H1 (cell line): ENCODE measurements at regions not wholly inside any gene's neighbourhood (a gene's known extent, or its start where the extent isn't known, plus 50 kb on each side); places are given as distances from the start of the nearest gene placed in this dataset.

ENCODE experiments used
- CTCF ChIA-PET: fragments of 300-600 bp; sonication (Branson Sonifier 250); formaldehyde crosslinking; loops from one replicate; lab custom pipeline; 2021; ENCODE audit not compliant: partially characterized antibody; lab: Charles Lee
- POLR2A ChIA-PET: fragments of 300-600 bp; sonication (Branson Sonifier 250); formaldehyde crosslinking; loops from one replicate; lab custom pipeline; 2021; ENCODE audit warnings: inconsistent platforms; ENCODE audit not compliant: partially characterized antibody; lab: Charles Lee
- DNase-seq, 2 experiments: peaks; one replicate each; pipeline versions ENCODE4 v3.0.0 to v3.0.0-alpha.2; 2010 to 2022; ENCODE audit warnings: low spot score in 2 of 2, low read depth in 1 of 2, mixed read lengths in 1 of 2
- FAIRE-seq: peaks from 2 replicates; lab custom pipeline; 2011; peaks lifted over from hg19 to GRCh38; lab: Jason Lieb, UNC
- H2AFZ ChIP-seq: 2 replicates; pipeline ENCODE4 v1.8.1; 2012; ENCODE audit warnings: low read length, inconsistent platforms
- H2AK5ac ChIP-seq: 2 replicates; pipeline ENCODE4 v1.6.1; 2013; ENCODE audit warnings: low read depth, low read length
- H2BK120ac ChIP-seq: replicated peaks from 2 replicates; pipeline ENCODE3; 2013; ENCODE audit warnings: low read depth, low read length, inconsistent platforms
- H2BK12ac ChIP-seq: 2 replicates; pipeline ENCODE4 v1.6.1; 2013; ENCODE audit warnings: low read depth, low read length
- H2BK15ac ChIP-seq: 2 replicates; pipeline ENCODE4 v1.6.1; 2013; ENCODE audit warnings: low read length
- H2BK20ac ChIP-seq: 2 replicates; pipeline ENCODE4 v1.6.1; 2013; ENCODE audit warnings: low read length
- H2BK5ac ChIP-seq: 2 replicates; pipeline ENCODE4 v1.6.1; 2013; ENCODE audit warnings: low read depth, low read length
- H3K14ac ChIP-seq: 2 replicates; pipeline ENCODE4 v1.6.1; 2013; ENCODE audit warnings: inconsistent platforms; ENCODE audit not compliant: insufficient read length
- H3K18ac ChIP-seq: 2 replicates; pipeline ENCODE4 v1.6.1; 2013; ENCODE audit warnings: low read length; ENCODE audit errors: extremely low read depth
- H3K23ac ChIP-seq: 2 replicates; pipeline ENCODE4 v1.6.1; 2013; ENCODE audit warnings: inconsistent platforms; ENCODE audit not compliant: insufficient read length
- H3K23me2 ChIP-seq: 2 replicates; pipeline ENCODE4 v1.6.1; 2013; ENCODE audit warnings: low read depth, low read length
- H3K27ac ChIP-seq: 2 replicates; pipeline ENCODE4 v1.6.1; 2011; ENCODE audit warnings: low read depth, low read length, inconsistent platforms
- H3K27me3 ChIP-seq, 4 experiments: replicated peaks in 1 of 4; 1 replicate in 1 of 4; 2 replicates in 3 of 4; pipeline versions ENCODE4 v1.6.1 to v1.8.1; 2011 to 2013; ENCODE audit warnings: low read length in 3 of 4, mild to moderate bottlenecking in 3 of 4, inconsistent platforms in 2 of 4, mixed read lengths in 2 of 4, moderate library complexity in 1 of 4; ENCODE audit not compliant: control insufficient read depth in 3 of 4, insufficient read depth in 3 of 4; ENCODE audit errors: extremely low read depth in 1 of 4
- H3K36me3 ChIP-seq, 4 experiments: 2 replicates each; pipeline versions ENCODE4 v1.6.1 to v1.8.1; 2011 to 2013; ENCODE audit warnings: mild to moderate bottlenecking in 4 of 4, low read length in 3 of 4, moderate library complexity in 2 of 4, control low read depth in 1 of 4, inconsistent platforms in 1 of 4; ENCODE audit not compliant: insufficient read depth in 4 of 4, control insufficient read depth in 2 of 4
- H3K4ac ChIP-seq: replicated peaks from 2 replicates; pipeline ENCODE3; 2013; ENCODE audit warnings: low read length, low read depth, mixed read lengths, inconsistent platforms; ENCODE audit not compliant: insufficient read length
- H3K4me1 ChIP-seq, 4 experiments: replicated peaks in 1 of 4; 1 replicate in 1 of 4; 2 replicates in 3 of 4; pipeline versions ENCODE4 v1.6.1 to v1.8.1; 2011 to 2013; ENCODE audit warnings: low read length in 3 of 4, inconsistent platforms in 2 of 4, mixed read lengths in 1 of 4; ENCODE audit not compliant: insufficient read depth in 4 of 4, control insufficient read depth in 3 of 4
- H3K4me2 ChIP-seq, 2 experiments: 2 replicates each; pipeline versions ENCODE4 v1.6.1 to v1.8.1; 2011 to 2013; ENCODE audit warnings: low read depth in 2 of 2, low read length in 2 of 2, control low read depth in 1 of 2, inconsistent platforms in 1 of 2, mild to moderate bottlenecking in 1 of 2; ENCODE audit not compliant: insufficient read depth in 1 of 2
- H3K4me3 ChIP-seq, 4 experiments: fragments of 200-600, 300-600 bp in 1 of 4; sonication (generic), shearing (Covaris generic), sonication (Bioruptor Twin) in 1 of 4; 2 replicates each; pipeline versions ENCODE4 v1.5.1 to v1.8.1; 2011 to 2016; ENCODE audit warnings: low read length in 4 of 4, low read depth in 3 of 4, control low read depth in 2 of 4, inconsistent platforms in 2 of 4, mild to moderate bottlenecking in 2 of 4, mixed read lengths in 1 of 4, moderate library complexity in 1 of 4; ENCODE audit not compliant: insufficient read depth in 2 of 4; ENCODE audit errors: extremely low read depth in 1 of 4
- H3K56ac ChIP-seq: replicated peaks from 2 replicates; pipeline ENCODE3; 2013; ENCODE audit warnings: low read depth, mild to moderate bottlenecking, mixed read lengths, low read length, inconsistent platforms; ENCODE audit not compliant: insufficient read length
- H3K79me1 ChIP-seq: 2 replicates; pipeline ENCODE4 v1.6.1; 2013; ENCODE audit warnings: low read depth, low read length, control low read depth
- H3K79me2 ChIP-seq, 2 experiments: 2 replicates each; pipeline versions ENCODE4 v1.6.1 to v1.8.1; 2012 to 2013; ENCODE audit warnings: low read length in 2 of 2, mild to moderate bottlenecking in 2 of 2, inconsistent platforms in 1 of 2; ENCODE audit not compliant: insufficient read depth in 2 of 2, control insufficient read depth in 1 of 2
- H3K9ac ChIP-seq, 4 experiments: replicated peaks in 1 of 4; 1 replicate in 1 of 4; 2 replicates in 3 of 4; pipeline versions ENCODE4 v1.6.1 to v1.8.1; 2011 to 2013; ENCODE audit warnings: low read depth in 3 of 4, low read length in 3 of 4, control low read depth in 2 of 4, mild to moderate bottlenecking in 2 of 4, moderate library complexity in 2 of 4, inconsistent platforms in 1 of 4; ENCODE audit errors: extremely low read depth in 1 of 4
- H3K9me3 ChIP-seq, 2 experiments: 2 replicates each; pipeline versions ENCODE4 v1.6.1 to v1.8.1; 2012 to 2013; ENCODE audit warnings: mild to moderate bottlenecking in 2 of 2, moderate library complexity in 2 of 2, control low read depth in 1 of 2, inconsistent platforms in 1 of 2, low read depth in 1 of 2, low read length in 1 of 2, mixed read lengths in 1 of 2; ENCODE audit not compliant: insufficient read depth in 2 of 2
- H4K20me1 ChIP-seq, 2 experiments: replicated peaks in 1 of 2; 2 replicates each; pipeline versions ENCODE3 to v1.8.1; 2011 to 2013; ENCODE audit warnings: inconsistent platforms in 2 of 2, low read length in 2 of 2, mild to moderate bottlenecking in 1 of 2; ENCODE audit not compliant: insufficient read depth in 2 of 2, control insufficient read depth in 1 of 2
- H4K5ac ChIP-seq: 2 replicates; pipeline ENCODE4 v1.6.1; 2013; ENCODE audit warnings: low read length, low read depth, mixed read lengths, inconsistent platforms; ENCODE audit not compliant: insufficient read length
- H4K8ac ChIP-seq: 2 replicates; pipeline ENCODE4 v1.8.0; 2013; ENCODE audit warnings: mild to moderate bottlenecking, moderate library complexity, low read length, inconsistent platforms; ENCODE audit not compliant: insufficient read depth; ENCODE audit errors: extremely low read depth
- H4K91ac ChIP-seq: replicated peaks from 2 replicates; pipeline ENCODE3; 2013; ENCODE audit warnings: low read length, mixed read lengths, inconsistent platforms; ENCODE audit not compliant: insufficient read length
- JUN ChIP-seq: IDR thresholded peaks from 2 replicates; pipeline ENCODE4 v1.6.1; 2011; ENCODE audit warnings: low read depth, mild to moderate bottlenecking, improper control_type of control experiment, low read length
- KDM5A ChIP-seq: fragments of 200-600 bp; IDR thresholded peaks from 2 replicates; pipeline ENCODE4 v1.7.1; 2012; ENCODE audit warnings: mild to moderate bottlenecking, low read length, inconsistent platforms, mixed read lengths
- SIN3A ChIP-seq, 2 experiments: IDR thresholded peaks in 1 of 2; conservative IDR thresholded peaks in 1 of 2; 2 replicates each; pipeline ENCODE4 v1.6.1; 2011 to 2012; ENCODE audit warnings: low read length in 2 of 2, improper control_type of control experiment in 1 of 2, low read depth in 1 of 2, mild to moderate bottlenecking in 1 of 2
- SP1 ChIP-seq: IDR thresholded peaks from 2 replicates; pipeline ENCODE4 v1.6.1; 2011; ENCODE audit warnings: low read depth, low read length
- SUZ12 ChIP-seq: fragments of 200-600 bp; sonication (generic); IDR thresholded peaks from 2 replicates; pipeline ENCODE4 v1.6.1; 2012; ENCODE audit warnings: mild to moderate bottlenecking, inconsistent platforms, low read length, moderate library complexity, mixed read lengths
- WGBS, 2 experiments: shearing (Covaris generic) in 1 of 2; methylation state at CpG; one replicate each; pipeline versions ENCODE4 v1.1.6 to v1.1.7; 2013 to 2015; ENCODE audit warnings: low lambda C conversion rate in 2 of 2, mixed read lengths in 2 of 2, inconsistent platforms in 1 of 2, low coverage in 1 of 2, missing lambda C conversion rate in 1 of 2; ENCODE audit not compliant: insufficient replicate concordance in 2 of 2, insufficient coverage in 1 of 2, insufficient read length in 1 of 2; ENCODE audit errors: extremely low coverage in 1 of 2, missing lambda C conversion rate in 1 of 2; 5-methylcytosine and 5-hydroxymethylcytosine counted together
- TF ChIP-seq, protein P1 (sequence below): IDR thresholded peaks from 2 replicates; pipeline ENCODE4 v1.6.1; 2012; ENCODE audit warnings: low read length, inconsistent platforms

DNA sequence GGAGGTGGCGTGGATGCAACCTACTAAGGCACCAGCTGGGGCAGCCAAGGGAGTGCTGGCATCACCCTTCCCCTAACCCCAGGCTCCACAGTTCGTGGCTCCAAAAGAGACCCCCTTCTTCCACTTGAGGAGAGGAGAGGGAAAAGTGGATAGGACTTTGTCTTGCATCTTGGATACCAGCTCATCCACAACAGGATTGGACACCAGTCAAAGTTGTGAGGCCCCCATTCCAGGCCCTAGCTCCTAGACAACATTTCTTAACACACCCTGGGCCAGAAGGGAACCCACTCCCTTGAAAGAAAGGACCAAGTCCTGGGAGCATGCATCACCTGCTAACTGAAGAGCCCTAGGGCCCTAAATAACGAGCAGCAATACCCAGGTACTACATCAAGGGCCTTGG, 372.6 kb upstream of the PLXNA2 start:
- Histone ChIP-seq H2BK12ac (no peak overlapping the region), H3K27me3 (no peaks in the 10 kb centered on the region), H2BK15ac (no peak overlapping the region), H3K79me1 (no peaks in the 10 kb centered on the region), H2BK5ac (no peak overlapping the region), H3K36me3 (no peaks in the 10 kb centered on the region), H2BK20ac (no peak overlapping the region), H4K91ac (no peak overlapping the region), H4K8ac (no peak overlapping the region), H3K9me3 (0 out of 4 replicates have a peak, but pooled peaks cover 0 to 3% of the 10 kb centered on the region in 2 experiments), H3K14ac (no peak overlapping the region), H3K4ac (no peak overlapping the region), H3K23me2 (no peaks in the 10 kb centered on the region), H4K20me1 (no peaks in the 10 kb centered on the region), H3K79me2 (no peaks in the 10 kb centered on the region), H3K18ac (no peak overlapping the region), H3K27ac (no peak overlapping the region), H3K4me3 (no peak overlapping the region), H2AFZ (no peak overlapping the region), H3K4me1 (no peaks in the 10 kb centered on the region), H2BK120ac (no peak overlapping the region), H3K23ac (no peak overlapping the region), H4K5ac (no peak overlapping the region), H3K56ac (no peak overlapping the region), H2AK5ac (no peak overlapping the region), H3K4me2 (no peak overlapping the region), H3K9ac (no peak overlapping the region)
- TF ChIP-seq SP1 (no peak), SUZ12 (no peak), KDM5A (no peak), SIN3A (conservative IDR thresholded peaks at IDR 0.05 in 1 of 2, IDR thresholded peaks at IDR 0.05 in 1 of 2; ENCODE audit: low read depth in 1 of 2, low read length in 2 of 2) (no peak), JUN (no peak)
- TF ChIP-seq, protein P1, sequence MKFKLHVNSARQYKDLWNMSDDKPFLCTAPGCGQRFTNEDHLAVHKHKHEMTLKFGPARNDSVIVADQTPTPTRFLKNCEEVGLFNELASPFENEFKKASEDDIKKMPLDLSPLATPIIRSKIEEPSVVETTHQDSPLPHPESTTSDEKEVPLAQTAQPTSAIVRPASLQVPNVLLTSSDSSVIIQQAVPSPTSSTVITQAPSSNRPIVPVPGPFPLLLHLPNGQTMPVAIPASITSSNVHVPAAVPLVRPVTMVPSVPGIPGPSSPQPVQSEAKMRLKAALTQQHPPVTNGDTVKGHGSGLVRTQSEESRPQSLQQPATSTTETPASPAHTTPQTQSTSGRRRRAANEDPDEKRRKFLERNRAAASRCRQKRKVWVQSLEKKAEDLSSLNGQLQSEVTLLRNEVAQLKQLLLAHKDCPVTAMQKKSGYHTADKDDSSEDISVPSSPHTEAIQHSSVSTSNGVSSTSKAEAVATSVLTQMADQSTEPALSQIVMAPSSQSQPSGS = no peak
- POLR2A ChIA-PET = no interaction called here
- WGBS, 2 experiments = 83% methylated on average over 3 of the region's 3 CpGs; no CpG with 5 or more reads in 1 of the 2 experiments
- DNase-seq (no peak), FAIRE-seq (no peak)
- CTCF ChIA-PET = no interaction called here
